ENCODE measurements at regions not wholly inside any gene's neighbourhood (a gene's known extent, or its start where the extent isn't known, plus 50 kb on each side); places are given as distances from the start of the nearest gene placed in this dataset.

DNA sequence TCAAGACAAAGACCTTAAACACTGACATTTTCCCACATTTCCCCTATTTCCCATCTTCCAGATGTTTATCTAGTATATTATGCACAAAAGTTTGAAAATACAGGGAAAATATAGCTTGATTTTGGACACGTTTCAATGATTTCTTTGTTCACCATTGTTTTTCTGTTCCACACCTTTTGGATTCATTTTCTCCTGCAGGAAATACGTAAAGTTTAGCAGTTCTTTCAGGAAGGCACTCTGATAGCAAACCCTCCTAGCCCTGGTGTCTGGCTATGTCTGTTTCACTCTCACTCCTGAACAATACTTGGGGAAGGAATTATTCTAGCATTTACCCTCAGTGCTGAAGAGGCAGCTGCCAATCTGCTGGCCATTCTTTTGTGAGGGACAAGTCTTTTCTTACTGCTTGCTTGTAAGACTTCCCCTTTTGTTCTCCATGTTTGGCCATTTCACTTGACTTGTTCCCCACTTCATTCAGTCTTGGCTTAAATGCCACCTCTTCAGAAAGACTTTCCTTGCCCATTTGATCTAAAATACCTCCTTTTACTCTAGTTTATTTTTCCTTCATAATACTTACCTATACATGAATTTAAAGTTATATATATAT lies 195.4 kb downstream of the RNF152 start:
- Histone ChIP-seq H4K20me1 (ENCODE audit: control insufficient read depth, insufficient read depth) (no peaks in the 10 kb centered on the region), H3K4me1 (ENCODE audit: control insufficient read depth, insufficient read depth, low read length) (no peaks in the 10 kb centered on the region), H3K36me3 (ENCODE audit: control insufficient read depth in 2 of 2, insufficient read depth in 2 of 2, low read length in 1 of 2) (no peaks in the 10 kb centered on the region), H3K4me2 (ENCODE audit: control insufficient read depth, insufficient read depth) (no peak overlapping the region), H3K79me2 (ENCODE audit: control insufficient read depth, insufficient read depth, low read length) (no peaks in the 10 kb centered on the region), H3K9ac (ENCODE audit: control insufficient read depth, insufficient read depth, low read length) (no peak overlapping the region), H2AFZ (ENCODE audit: control insufficient read depth, low read depth, low read length) (no peak overlapping the region), H3K9me3 (replicated peaks; ENCODE audit: control insufficient read depth, insufficient read depth, low read length) (no peaks in the 10 kb centered on the region), H3K27ac (ENCODE audit: control insufficient read depth, insufficient read depth) (no peak overlapping the region), H3K4me3 (no peak overlapping the region), H3K27me3 (replicated peaks in 1 of 2; ENCODE audit: control insufficient read depth in 2 of 2, insufficient read depth in 2 of 2, low read length in 1 of 2) (no peaks in the 10 kb centered on the region)
- ATAC-seq (no peak), FAIRE-seq (no peak), DNase-seq (ENCODE audit: low read depth, low spot score) (no peak)
- 9% methylated on average over 2 of the region's 2 CpGs for WGBS (ENCODE audit: insufficient coverage, insufficient replicate concordance, low lambda C conversion rate, missing lambda C conversion rate)
- ChIA-PET SMC1A (ENCODE audit: uncharacterized antibody, unreplicated experiment) (no interaction called here), RAD21 (ENCODE audit: unreplicated experiment) (no interaction called here), CTCF (no interaction called here), POLR2A (no interaction called here)
- BruUV-seq (replicated peaks) = no TSS peak
- intact Hi-C loops (cut with micrococcal nuclease; ENCODE audit: unreplicated experiment) = no loop called here
- in situ Hi-C loops (cut with MboI) = no loop called here
- TF ChIP-seq EZH2 (IDR thresholded peaks at IDR 0.05; ENCODE audit: borderline replicate concordance, control insufficient read depth, low read depth, low read length) (no peak), SMARCA5 (IDR thresholded peaks at IDR 0.05) (no peak), RAD21 (IDR thresholded peaks at IDR 0.05; ENCODE audit: insufficient read depth, low read depth, low read length) (no peak), STAT1 (conservative IDR thresholded peaks at IDR 0.05) (no peak), PAX8 (IDR thresholded peaks at IDR 0.05) (no peak), MEF2A (IDR thresholded peaks at IDR 0.05; ENCODE audit: insufficient read depth, low read depth, low read length) (no peak), SPI1 (IDR thresholded peaks at IDR 0.05; ENCODE audit: borderline replicate concordance, insufficient read depth, low read depth, low read length) (no peak), TCF7 (IDR thresholded peaks at IDR 0.05; ENCODE audit: borderline replicate concordance) (no peak), TCF12 (IDR thresholded peaks at IDR 0.05; ENCODE audit: low read depth, low read length) (no peak), SUZ12 (IDR thresholded peaks at IDR 0.05; ENCODE audit: unreplicated experiment) (no peak), HDGF (IDR thresholded peaks at IDR 0.05) (no peak), WRNIP1 (IDR thresholded peaks at IDR 0.05; ENCODE audit: borderline replicate concordance, low read depth, low read length) (no peak), TBL1XR1 (IDR thresholded peaks at IDR 0.05; ENCODE audit: low read depth, low read length) (no peak), RELB (IDR thresholded peaks at IDR 0.05; ENCODE audit: low read depth) (no peak), GATAD2B (conservative IDR thresholded peaks at IDR 0.05; ENCODE audit: low read depth) (no peak), MYC (IDR thresholded peaks at IDR 0.05; ENCODE audit: insufficient read depth, insufficient read length, insufficient replicate concordance, low read length, severe bottlenecking) (no peak)
- TF ChIP-seq, protein P1, sequence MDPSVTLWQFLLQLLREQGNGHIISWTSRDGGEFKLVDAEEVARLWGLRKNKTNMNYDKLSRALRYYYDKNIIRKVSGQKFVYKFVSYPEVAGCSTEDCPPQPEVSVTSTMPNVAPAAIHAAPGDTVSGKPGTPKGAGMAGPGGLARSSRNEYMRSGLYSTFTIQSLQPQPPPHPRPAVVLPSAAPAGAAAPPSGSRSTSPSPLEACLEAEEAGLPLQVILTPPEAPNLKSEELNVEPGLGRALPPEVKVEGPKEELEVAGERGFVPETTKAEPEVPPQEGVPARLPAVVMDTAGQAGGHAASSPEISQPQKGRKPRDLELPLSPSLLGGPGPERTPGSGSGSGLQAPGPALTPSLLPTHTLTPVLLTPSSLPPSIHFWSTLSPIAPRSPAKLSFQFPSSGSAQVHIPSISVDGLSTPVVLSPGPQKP (IDR thresholded peaks at IDR 0.05; ENCODE audit: low read depth, low read length) = no peak
